A549 (cell line): ENCODE measurements at regions not wholly inside any gene's neighbourhood (a gene's known extent, or its start where the extent isn't known, plus 50 kb on each side); places are given as distances from the start of the nearest gene placed in this dataset.

ENCODE experiments used
- ATAC-seq, 2 experiments: fragments of 200-7000 bp in 1 of 2; fragments of >200 bp in 1 of 2; cut with Nextera tagmentation in 1 of 2; cut with Tn5 transposase in 1 of 2; 3 replicates each; pipeline versions ENCODE4 v1.8.0 to v1.9.1; 2018 to 2020; ENCODE audit warnings: mild to moderate bottlenecking in 1 of 2, moderate library complexity in 1 of 2
- CTCF ChIA-PET: fragments of 300-600 bp; sonication (Branson Sonifier 250); formaldehyde crosslinking; extraction: SDS; loops from one replicate; lab custom pipeline; 2021; ENCODE audit warnings: antibody characterized with exemption, inconsistent platforms; lab: Yijun Ruan, JAX
- POLR2A ChIA-PET: fragments of 350-600 bp; formaldehyde crosslinking; extraction: SDS; loops from one replicate; lab custom pipeline; 2021; ENCODE audit warnings: antibody characterized with exemption, inconsistent platforms; lab: Yijun Ruan, JAX
- DNase-seq, 2 experiments: peaks; one replicate each; pipeline versions ENCODE4 v3.0.0 to v3.0.0-alpha.2; 2011 to 2016; ENCODE audit warnings: low read depth in 1 of 2, low spot score in 1 of 2
- FAIRE-seq: peaks from 2 replicates; lab custom pipeline; 2011; peaks lifted over from hg19 to GRCh38; lab: Jason Lieb, UNC
- H3K27ac ChIP-seq, 2 experiments: fragments of >200 bp; sonication (Bioruptor Twin); formaldehyde crosslinking; 3 replicates each; pipeline ENCODE4 v1.5.1; 2016 to 2017
- H3K4me1 ChIP-seq: fragments of >200 bp; sonication (Bioruptor Twin); formaldehyde crosslinking; 3 replicates; pipeline ENCODE4 v1.6.1; 2016
- H3K4me2 ChIP-seq: fragments of >200 bp; sonication (Bioruptor Twin); formaldehyde crosslinking; 3 replicates; pipeline ENCODE4 v1.6.1; 2016
- H3K4me3 ChIP-seq: fragments of >200 bp; sonication (Bioruptor Twin); formaldehyde crosslinking; 3 replicates; pipeline ENCODE4 v1.5.1; 2016
- H3K9me3 ChIP-seq: fragments of >200 bp; sonication (Bioruptor Twin); formaldehyde crosslinking; 3 replicates; pipeline ENCODE4 v1.6.1; 2016
- BCL3 ChIP-seq: fragments of >200 bp; sonication (Bioruptor Twin); formaldehyde crosslinking; IDR thresholded peaks from 3 replicates; pipeline ENCODE4 v1.6.1; 2016
- CHD2 ChIP-seq: fragments of 150-350 bp; IDR thresholded peaks from 2 replicates; pipeline ENCODE4 v1.6.1; 2014; ENCODE audit warnings: low read length; ENCODE audit not compliant: partially characterized antibody
- CHD4 ChIP-seq: fragments of 200-600 bp; sonication (generic); IDR thresholded peaks from 2 replicates; pipeline ENCODE4 v1.6.1; 2016; ENCODE audit warnings: antibody characterized with exemption, mild to moderate bottlenecking, borderline replicate concordance
- EHMT2 ChIP-seq: fragments of 200-600 bp; sonication (generic); IDR thresholded peaks from 2 replicates; pipeline ENCODE4 v1.6.1; 2016; ENCODE audit warnings: antibody characterized with exemption, low read depth, mild to moderate bottlenecking, moderate library complexity
- ELK1 ChIP-seq: fragments of 150-350 bp; IDR thresholded peaks from 2 replicates; pipeline ENCODE4 v1.6.1; 2014; ENCODE audit warnings: low read depth, mild to moderate bottlenecking, low read length
- ESRRA ChIP-seq: fragments of 150-350 bp; IDR thresholded peaks from 2 replicates; pipeline ENCODE4 v1.6.1; 2014; ENCODE audit warnings: mild to moderate bottlenecking, low read length, borderline replicate concordance
- FOSB ChIP-seq: fragments of 250-450 bp; sonication (Bioruptor Pico); IDR thresholded peaks from 2 replicates; pipeline ENCODE4 v1.5.0; 2020; ENCODE audit warnings: mild to moderate bottlenecking, moderate library complexity
- GATA3 ChIP-seq: IDR thresholded peaks from 2 replicates; pipeline ENCODE4 v1.6.1; 2012; ENCODE audit warnings: borderline replicate concordance
- HDAC2 ChIP-seq: fragments of 200-600 bp; sonication (generic); IDR thresholded peaks from 2 replicates; pipeline ENCODE4 v1.6.1; 2016
- HOXA7 ChIP-seq: fragments of 250-450 bp; sonication (Bioruptor Pico); IDR thresholded peaks from 2 replicates; pipeline ENCODE4 v1.5.0; 2020; ENCODE audit warnings: mild to moderate bottlenecking, moderate library complexity
- JUN ChIP-seq, 2 experiments: fragments of >200 bp; sonication (Bioruptor Twin); formaldehyde crosslinking; IDR thresholded peaks; 2 replicates in 1 of 2; 3 replicates in 1 of 2; pipeline ENCODE4 v1.6.1; 2016 to 2017
- JUNB ChIP-seq: fragments of >200 bp; sonication (Bioruptor Twin); formaldehyde crosslinking; IDR thresholded peaks from 2 replicates; pipeline ENCODE4 v1.6.1; 2016
- KDM1A ChIP-seq: fragments of 200-600 bp; sonication (generic); IDR thresholded peaks from 2 replicates; pipeline ENCODE4 v1.6.1; 2016; ENCODE audit warnings: low read depth, mild to moderate bottlenecking
- MAZ ChIP-seq: fragments of 150-350 bp; IDR thresholded peaks from 2 replicates; pipeline ENCODE4 v1.6.1; 2014; ENCODE audit warnings: antibody characterized with exemption, low read depth, low read length, borderline replicate concordance
- MYC ChIP-seq: IDR thresholded peaks from 2 replicates; pipeline ENCODE4 v1.6.1; 2012; ENCODE audit warnings: mild to moderate bottlenecking, inconsistent platforms, low read length, improper control_type of control experiment, borderline replicate concordance
- NFE2L2 ChIP-seq: fragments of 150-350 bp; conservative IDR thresholded peaks from 2 replicates; pipeline ENCODE4 v1.6.1; 2014; ENCODE audit warnings: low read length
- NPAS2 ChIP-seq: fragments of 250-450 bp; sonication (Bioruptor Pico); IDR thresholded peaks from 2 replicates; pipeline ENCODE4 v1.8.0; 2022; ENCODE audit warnings: mild to moderate bottlenecking, moderate library complexity, borderline replicate concordance
- POLR2A ChIP-seq: IDR thresholded peaks from 2 replicates; pipeline ENCODE4 v1.6.1; 2012; ENCODE audit warnings: mild to moderate bottlenecking, low read length
- RARB ChIP-seq: fragments of 250-450 bp; sonication (Bioruptor Pico); IDR thresholded peaks from 2 replicates; pipeline ENCODE4 v1.8.0; 2021; ENCODE audit warnings: mild to moderate bottlenecking, moderate library complexity
- RCOR1 ChIP-seq: fragments of 150-350 bp; IDR thresholded peaks from 2 replicates; pipeline ENCODE4 v1.6.1; 2014; ENCODE audit warnings: antibody characterized with exemption, low read length, low read depth
- RNF2 ChIP-seq: fragments of 200-600 bp; sonication (generic); IDR thresholded peaks from 2 replicates; pipeline ENCODE4 v1.6.1; 2016; ENCODE audit warnings: low read depth, mild to moderate bottlenecking, antibody characterized with exemption, moderate library complexity, borderline replicate concordance
- SMC3 ChIP-seq: fragments of >200 bp; sonication (Bioruptor Twin); formaldehyde crosslinking; IDR thresholded peaks from 3 replicates; pipeline ENCODE4 v1.6.1; 2018; ENCODE audit warnings: inconsistent platforms
- ZFP36 ChIP-seq: fragments of 450-650 bp; IDR thresholded peaks from 2 replicates; pipeline ENCODE4 v1.6.1; 2014; ENCODE audit warnings: borderline replicate concordance; ENCODE audit not compliant: partially characterized antibody
- WGBS: methylation state at CpG from one replicate; pipeline ENCODE4 v1.1.6; 2017; ENCODE audit errors: missing lambda C conversion rate; 5-methylcytosine and 5-hydroxymethylcytosine counted together
- TF ChIP-seq, protein P1 (sequence below): IDR thresholded peaks from 2 replicates; pipeline ENCODE4 v1.6.1; 2012
- TF ChIP-seq, protein P2 (sequence below): fragments of >200 bp; sonication (Bioruptor Twin); formaldehyde crosslinking; IDR thresholded peaks from 3 replicates; pipeline ENCODE4 v1.5.1; 2016
- TF ChIP-seq, protein P3 (sequence below): fragments of >200 bp; sonication (Bioruptor Twin); formaldehyde crosslinking; IDR thresholded peaks from 2 replicates; pipeline ENCODE4 v1.6.1; 2016

GRCh38 chr3:44047796-44048195 is 193.9 kb upstream of the TOPAZ1 start (continued):
- TF ChIP-seq CHD2 (no peak), HOXA7 (CRISPR knock-in tag) (no peak), KDM1A (no peak), ZFP36 (no peak), RCOR1 (no peak), EHMT2 (no peak)

GRCh38 chr3:44048196-44048924 is 193.3 kb upstream of the TOPAZ1 start:
- Histone ChIP-seq H3K4me2 (peak overlapping the region; percentile 19; the same call in 1 of the 3 replicates), H3K27ac (no peak overlapping the region), H3K4me1 (peaks cover 30% of the 10 kb centered on the region), H3K4me3 (no peak overlapping the region), H3K9me3 (no peaks in the 10 kb centered on the region)
- 81% methylated on average over 3 of the region's 3 CpGs for WGBS
- no peak; a peak in 1 of 6 replicates for ATAC-seq
- no peak for DNase-seq
- ChIA-PET POLR2A (no interaction called here), CTCF (no interaction called here)
- TF ChIP-seq NFE2L2 = no peak
- TF ChIP-seq BCL3 = no peak
- FAIRE-seq = no peak

DNA sequence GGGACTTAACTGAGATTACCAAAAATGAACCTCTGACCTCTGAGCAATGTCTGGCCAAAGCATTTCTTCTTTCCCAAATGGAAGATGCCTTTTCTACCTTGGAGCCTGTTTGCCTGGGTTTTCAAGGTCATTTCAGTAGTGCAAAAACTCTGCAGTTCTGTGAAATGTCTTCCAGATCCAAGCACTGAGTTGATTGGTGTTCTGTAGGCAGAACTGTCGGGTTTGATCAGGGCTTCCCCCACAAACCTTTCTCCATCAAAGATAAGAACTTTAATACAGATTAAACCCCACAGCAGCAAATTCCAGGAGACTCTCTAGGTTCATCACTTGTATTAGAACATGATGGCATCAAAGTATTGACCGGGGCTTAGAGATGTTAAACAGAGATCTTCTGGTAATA is 192.7 kb upstream of the TOPAZ1 start:
- ATAC-seq = no peak
- ChIA-PET POLR2A (no interaction called here), CTCF (no interaction called here)
- 94% methylated on average over 2 of the region's 2 CpGs for WGBS
- Histone ChIP-seq H3K4me2 (no peak overlapping the region), H3K27ac (no peak overlapping the region), H3K4me1 (peaks cover 30% of the 10 kb centered on the region), H3K9me3 (no peaks in the 10 kb centered on the region), H3K4me3 (no peak overlapping the region)
- DNase-seq = no peak
- TF ChIP-seq FOSB (CRISPR knock-in tag) = no peak
- TF ChIP-seq NPAS2 = no peak
- TF ChIP-seq, protein P1, sequence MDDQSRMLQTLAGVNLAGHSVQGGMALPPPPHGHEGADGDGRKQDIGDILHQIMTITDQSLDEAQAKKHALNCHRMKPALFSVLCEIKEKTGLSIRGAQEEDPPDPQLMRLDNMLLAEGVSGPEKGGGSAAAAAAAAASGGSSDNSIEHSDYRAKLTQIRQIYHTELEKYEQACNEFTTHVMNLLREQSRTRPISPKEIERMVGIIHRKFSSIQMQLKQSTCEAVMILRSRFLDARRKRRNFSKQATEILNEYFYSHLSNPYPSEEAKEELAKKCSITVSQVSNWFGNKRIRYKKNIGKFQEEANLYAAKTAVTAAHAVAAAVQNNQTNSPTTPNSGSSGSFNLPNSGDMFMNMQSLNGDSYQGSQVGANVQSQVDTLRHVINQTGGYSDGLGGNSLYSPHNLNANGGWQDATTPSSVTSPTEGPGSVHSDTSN = no peak
- TF ChIP-seq HDAC2 = no peak
- FAIRE-seq = no peak

DNA sequence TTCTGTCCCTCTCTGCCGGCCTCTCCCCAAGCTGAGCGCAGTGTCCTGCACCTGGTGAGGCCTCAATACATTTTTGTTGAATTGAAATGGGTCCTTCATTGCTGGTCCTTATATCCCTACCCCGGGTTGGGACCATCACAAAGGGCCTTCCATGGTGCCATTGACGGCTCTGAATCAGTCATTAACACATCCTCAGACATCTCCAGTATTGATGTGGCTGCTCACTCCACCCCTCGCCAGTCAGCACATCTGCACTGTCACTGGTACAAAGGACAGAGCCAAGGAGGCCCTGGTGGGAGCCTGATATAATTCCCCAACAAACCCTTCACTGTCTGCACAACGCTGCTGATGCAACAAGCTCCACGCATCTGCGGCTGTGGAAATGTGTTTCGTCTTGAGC is 191.6 kb upstream of the TOPAZ1 start:
- ChIA-PET CTCF (no interaction called here), POLR2A (no interaction called here)
- Histone ChIP-seq H3K4me2 (no peak overlapping the region), H3K4me3 (no peak overlapping the region), H3K27ac (no peak overlapping the region), H3K9me3 (no peaks in the 10 kb centered on the region), H3K4me1 (peaks cover 28% of the 10 kb centered on the region)
- DNase-seq (no peak), ATAC-seq (no peak), FAIRE-seq (no peak)
- TF ChIP-seq JUN (IDR thresholded peaks at IDR 0.05) (no peak), ESRRA (no peak), RARB (CRISPR knock-in tag) (no peak), CHD4 (no peak), JUNB (no peak), MAZ (no peak), POLR2A (no peak), CHD2 (no peak), EHMT2 (no peak), RNF2 (no peak), ELK1 (no peak), SMC3 (no peak), GATA3 (no peak), MYC (no peak)
- TF ChIP-seq, protein P2, sequence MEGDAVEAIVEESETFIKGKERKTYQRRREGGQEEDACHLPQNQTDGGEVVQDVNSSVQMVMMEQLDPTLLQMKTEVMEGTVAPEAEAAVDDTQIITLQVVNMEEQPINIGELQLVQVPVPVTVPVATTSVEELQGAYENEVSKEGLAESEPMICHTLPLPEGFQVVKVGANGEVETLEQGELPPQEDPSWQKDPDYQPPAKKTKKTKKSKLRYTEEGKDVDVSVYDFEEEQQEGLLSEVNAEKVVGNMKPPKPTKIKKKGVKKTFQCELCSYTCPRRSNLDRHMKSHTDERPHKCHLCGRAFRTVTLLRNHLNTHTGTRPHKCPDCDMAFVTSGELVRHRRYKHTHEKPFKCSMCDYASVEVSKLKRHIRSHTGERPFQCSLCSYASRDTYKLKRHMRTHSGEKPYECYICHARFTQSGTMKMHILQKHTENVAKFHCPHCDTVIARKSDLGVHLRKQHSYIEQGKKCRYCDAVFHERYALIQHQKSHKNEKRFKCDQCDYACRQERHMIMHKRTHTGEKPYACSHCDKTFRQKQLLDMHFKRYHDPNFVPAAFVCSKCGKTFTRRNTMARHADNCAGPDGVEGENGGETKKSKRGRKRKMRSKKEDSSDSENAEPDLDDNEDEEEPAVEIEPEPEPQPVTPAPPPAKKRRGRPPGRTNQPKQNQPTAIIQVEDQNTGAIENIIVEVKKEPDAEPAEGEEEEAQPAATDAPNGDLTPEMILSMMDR = no peak
- TF ChIP-seq, protein P3, sequence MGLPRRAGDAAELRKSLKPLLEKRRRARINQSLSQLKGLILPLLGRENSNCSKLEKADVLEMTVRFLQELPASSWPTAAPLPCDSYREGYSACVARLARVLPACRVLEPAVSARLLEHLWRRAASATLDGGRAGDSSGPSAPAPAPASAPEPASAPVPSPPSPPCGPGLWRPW = no peak
- WGBS = 92% methylated on average over 8 of the region's 9 CpGs
